Testis (tissue), 2 donors: ENCODE measurements at regions not wholly inside any gene's neighbourhood (a gene's known extent, or its start where the extent isn't known, plus 50 kb on each side); places are given as distances from the start of the nearest gene placed in this dataset.

Source experiments
- DNase-seq: peaks from one replicate; pipeline ENCODE4 v3.0.0-alpha.2; 2019
- H3K27ac ChIP-seq, 2 donors: fragments of 200-600 bp; sonication (generic); one replicate each; pipeline ENCODE4 v1.5.1; 2019
- H3K27me3 ChIP-seq: fragments of 200-600 bp; sonication (generic); one replicate; pipeline ENCODE4 v1.5.1; 2019
- H3K36me3 ChIP-seq: fragments of 200-600 bp; sonication (generic); one replicate; pipeline ENCODE4 v1.5.1; 2017; ENCODE audit warnings: low read depth; ENCODE audit errors: missing control alignments
- H3K4me1 ChIP-seq: fragments of 200-600 bp; sonication (generic); one replicate; pipeline ENCODE4 v1.5.1; 2019
- H3K4me3 ChIP-seq, 2 donors: fragments of 200-600 bp; sonication (generic); one replicate each; pipeline ENCODE4 v1.5.1; 2017 to 2019
- H3K9me3 ChIP-seq: fragments of 200-600 bp; sonication (generic); one replicate; pipeline ENCODE4 v1.5.1; 2017
- POLR2A ChIP-seq: fragments of 450-650 bp; IDR thresholded peaks from one replicate; pipeline ENCODE4 v1.6.1; 2017; ENCODE audit warnings: antibody characterized with exemption, mild to moderate bottlenecking, moderate library complexity
- WGBS, 2 donors: methylation state at CpG; one replicate each; pipeline ENCODE4 v1.1.5; 2018; 5-methylcytosine and 5-hydroxymethylcytosine counted together
- intact Hi-C: fragments of 100-400 bp; cut with DNase I; formaldehyde crosslinking; loops from one replicate; pipeline ENCODE4 v1.15.1; 2023; ENCODE audit warnings: low total_unique reads
- TF ChIP-seq, protein P1 (sequence below), 3 experiments: fragments of 450-650 bp in 2 of 3; fragments of 200-600 bp in 1 of 3; sonication (generic) in 1 of 3; IDR thresholded peaks; one replicate each; pipeline ENCODE4 v1.5.1; 2016 to 2019; ENCODE audit warnings: antibody characterized with exemption in 3 of 3, mild to moderate bottlenecking in 2 of 3, moderate library complexity in 1 of 3

DNA sequence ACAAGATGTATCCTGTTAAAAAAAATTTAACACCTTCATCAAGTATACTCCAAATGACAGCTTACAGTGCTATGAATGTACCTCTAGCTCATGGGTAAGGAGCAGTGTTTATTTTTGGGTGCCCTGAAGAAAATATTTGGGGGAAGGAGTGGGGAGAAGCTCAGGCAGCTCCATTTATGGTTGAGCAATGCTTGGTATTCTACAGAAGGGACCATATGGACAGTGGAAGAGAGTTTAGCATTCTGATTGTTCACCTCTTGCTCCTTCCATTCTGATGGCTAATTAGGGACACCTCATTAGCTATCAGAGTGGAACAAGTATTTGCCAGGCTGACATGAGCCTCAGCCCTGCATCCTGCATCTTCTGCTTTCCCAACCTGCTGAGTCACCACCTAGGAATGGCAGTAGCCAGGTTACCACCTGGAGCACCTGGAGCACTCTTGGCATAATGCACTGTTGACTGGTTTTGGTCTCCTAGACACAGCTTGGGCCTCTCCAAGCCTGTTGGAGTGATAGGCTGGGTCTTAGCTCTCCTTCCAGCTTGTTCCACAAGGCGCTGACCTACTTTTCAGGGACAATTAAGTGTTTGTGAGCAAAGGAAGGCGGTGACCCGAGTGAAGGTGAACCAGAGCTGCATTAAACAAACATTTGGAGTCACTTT, 62.0 kb upstream of the MACF1 start:
- intact Hi-C loops = no loop called here
- WGBS, 2 donors = 46 to 69% methylated on average over 3 of the region's 3 CpGs
- DNase-seq = peak; percentile 73
- H3K36me3 ChIP-seq = no peaks in the 10 kb centered on the region
- H3K4me1 ChIP-seq = peaks cover 13% of the 10 kb centered on the region
- peak overlapping the region; percentile 69 to 72 for H3K27ac ChIP-seq
- TF ChIP-seq POLR2A = no peak
- TF ChIP-seq, protein P1, sequence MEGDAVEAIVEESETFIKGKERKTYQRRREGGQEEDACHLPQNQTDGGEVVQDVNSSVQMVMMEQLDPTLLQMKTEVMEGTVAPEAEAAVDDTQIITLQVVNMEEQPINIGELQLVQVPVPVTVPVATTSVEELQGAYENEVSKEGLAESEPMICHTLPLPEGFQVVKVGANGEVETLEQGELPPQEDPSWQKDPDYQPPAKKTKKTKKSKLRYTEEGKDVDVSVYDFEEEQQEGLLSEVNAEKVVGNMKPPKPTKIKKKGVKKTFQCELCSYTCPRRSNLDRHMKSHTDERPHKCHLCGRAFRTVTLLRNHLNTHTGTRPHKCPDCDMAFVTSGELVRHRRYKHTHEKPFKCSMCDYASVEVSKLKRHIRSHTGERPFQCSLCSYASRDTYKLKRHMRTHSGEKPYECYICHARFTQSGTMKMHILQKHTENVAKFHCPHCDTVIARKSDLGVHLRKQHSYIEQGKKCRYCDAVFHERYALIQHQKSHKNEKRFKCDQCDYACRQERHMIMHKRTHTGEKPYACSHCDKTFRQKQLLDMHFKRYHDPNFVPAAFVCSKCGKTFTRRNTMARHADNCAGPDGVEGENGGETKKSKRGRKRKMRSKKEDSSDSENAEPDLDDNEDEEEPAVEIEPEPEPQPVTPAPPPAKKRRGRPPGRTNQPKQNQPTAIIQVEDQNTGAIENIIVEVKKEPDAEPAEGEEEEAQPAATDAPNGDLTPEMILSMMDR (IDR thresholded peaks at IDR 0.05) = no peak
- H3K27me3 ChIP-seq = no peaks in the 10 kb centered on the region
- H3K9me3 ChIP-seq = no peaks in the 10 kb centered on the region
- no peak overlapping the region for H3K4me3 ChIP-seq

- TF ChIP-seq POLR2A = no peak
- TF ChIP-seq, protein P1 (IDR thresholded peaks at IDR 0.05) = no peak
- intact Hi-C loops = no loop called here
- Histone ChIP-seq H3K36me3 (no peaks in the 10 kb centered on the region), H3K4me3 (no peak overlapping the region), H3K9me3 (no peaks in the 10 kb centered on the region), H3K4me1 (peaks cover 13% of the 10 kb centered on the region), H3K27ac (no peak overlapping the region), H3K27me3 (no peaks in the 10 kb centered on the region)
- DNase-seq = no peak
- WGBS, 2 donors = 91 to 92% methylated on average over 3 of the region's 3 CpGs
Observed at GRCh38 chr1:39144924-39145323, 59.6 kb upstream of the MACF1 start.

GRCh38 chr1:39145331-39145965, 59.0 kb upstream of the MACF1 start:
- WGBS, 2 donors = 93 to 94% methylated on average over 2 of the region's 2 CpGs
- no peak for DNase-seq
- no peak overlapping the region for H3K4me3 ChIP-seq
- H3K27ac ChIP-seq = no peak overlapping the region
- intact Hi-C loops = no loop called here
- no peaks in the 10 kb centered on the region for H3K27me3 ChIP-seq
- H3K36me3 ChIP-seq = no peaks in the 10 kb centered on the region
- no peak for TF ChIP-seq POLR2A
- TF ChIP-seq, protein P1 (IDR thresholded peaks at IDR 0.05) = no peak
- H3K4me1 ChIP-seq = peaks cover 14% of the 10 kb centered on the region
- H3K9me3 ChIP-seq = no peaks in the 10 kb centered on the region

DNA sequence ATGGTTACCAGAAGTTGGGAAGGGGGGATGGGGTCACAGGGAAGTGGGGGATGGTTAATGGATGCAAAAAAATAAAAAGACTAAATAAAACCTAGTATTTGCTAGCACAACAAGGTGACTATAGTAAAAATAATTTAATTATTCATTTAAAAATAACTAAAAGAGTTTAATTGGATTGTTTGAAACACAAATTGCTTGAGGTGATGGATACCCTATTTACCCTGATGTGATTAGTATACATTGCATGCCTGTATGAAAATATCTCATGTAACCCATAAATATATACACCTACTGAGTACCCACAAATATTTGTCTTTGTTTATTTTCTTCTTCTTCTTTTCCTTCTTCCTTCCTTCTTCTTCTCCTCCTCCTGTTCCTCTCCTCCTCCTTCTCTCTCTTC, 57.8 kb upstream of the MACF1 start:
- Histone ChIP-seq H3K4me1 (peaks cover 26% of the 10 kb centered on the region), H3K27ac (no peak overlapping the region), H3K27me3 (no peaks in the 10 kb centered on the region), H3K36me3 (no peaks in the 10 kb centered on the region), H3K9me3 (no peaks in the 10 kb centered on the region), H3K4me3 (no peak overlapping the region)
- intact Hi-C loops = no loop called here
- DNase-seq = no peak
- TF ChIP-seq, protein P1 (IDR thresholded peaks at IDR 0.05) = no peak
- TF ChIP-seq POLR2A = no peak
